Thymus (tissue), 11 donors: ENCODE measurements at regions not wholly inside any gene's neighbourhood (a gene's known extent, or its start where the extent isn't known, plus 50 kb on each side); places are given as distances from the start of the nearest gene placed in this dataset.

Experiments used
- DNase-seq, 9 donors: peaks; one replicate each; pipeline ENCODE4 v3.0.0-alpha.2; 2013; ENCODE audit warnings: low spot score in 9 of 9, low read depth in 6 of 9, missing footprints in 1 of 9
- H3K27ac ChIP-seq, 2 donors: one replicate each; pipeline ENCODE4 v1.5.1; 2013; ENCODE audit warnings: control low read depth in 1 of 2, low read depth in 1 of 2, low read length in 1 of 2, mild to moderate bottlenecking in 1 of 2, moderate library complexity in 1 of 2
- H3K27me3 ChIP-seq, 2 donors: one replicate each; pipeline ENCODE4 v1.5.1; 2013; ENCODE audit warnings: low read length in 1 of 2; ENCODE audit not compliant: control insufficient read depth in 2 of 2, insufficient read depth in 1 of 2
- H3K36me3 ChIP-seq, 2 donors: one replicate each; pipeline ENCODE4 v1.5.1; 2013; ENCODE audit warnings: low read length in 1 of 2, mild to moderate bottlenecking in 1 of 2, moderate library complexity in 1 of 2; ENCODE audit not compliant: control insufficient read depth in 2 of 2, insufficient read depth in 2 of 2
- H3K4me1 ChIP-seq, 2 donors: one replicate each; pipeline ENCODE4 v1.5.1; 2013; ENCODE audit warnings: low read length in 2 of 2; ENCODE audit not compliant: control insufficient read depth in 2 of 2, insufficient read depth in 2 of 2
- H3K4me3 ChIP-seq, 2 donors: one replicate each; pipeline ENCODE4 v1.5.1; 2013; ENCODE audit warnings: low read length in 2 of 2, control low read depth in 1 of 2, mild to moderate bottlenecking in 1 of 2
- H3K9me3 ChIP-seq, 2 donors: one replicate each; pipeline ENCODE4 v1.5.1; 2013; ENCODE audit warnings: low read length in 1 of 2, mild to moderate bottlenecking in 1 of 2; ENCODE audit not compliant: control insufficient read depth in 2 of 2, insufficient read depth in 1 of 2
- WGBS: extraction: QIAGEN DNeasy Blood & Tissue Kit; methylation state at CpG from one replicate; pipeline ENCODE4 v1.1.7; 2013; 5-methylcytosine and 5-hydroxymethylcytosine counted together
- donor health status: healthy.

GRCh38 chr9:88923092-88923491, 68.2 kb upstream of the S1PR3 start:
- H3K9me3 ChIP-seq, result peaks cover 4 to 22% of the 10 kb centered on the region in 2 donors
- no peak overlapping the region for H3K4me3 ChIP-seq
- H3K36me3 ChIP-seq, result no peaks in the 10 kb centered on the region
- H3K27me3 ChIP-seq, result no peaks in the 10 kb centered on the region
- peak in 7 of 9 donors; percentile 28 to 78 (median 51) for DNase-seq
- peaks cover 49 to 63% of the 10 kb centered on the region in 2 donors for H3K4me1 ChIP-seq
- 22% methylated on average over 2 of the region's 2 CpGs for WGBS
- H3K27ac ChIP-seq, result peak overlapping the region; percentile 77 to 92

- peak in 2 of 9 donors; percentile 19 to 22 for DNase-seq
- Histone ChIP-seq H3K36me3 (no peaks in the 10 kb centered on the region), H3K4me1 (peaks cover 49 to 63% of the 10 kb centered on the region in 2 donors), H3K4me3 (no peak overlapping the region), H3K27me3 (no peaks in the 10 kb centered on the region), H3K9me3 (peaks cover 1 to 15% of the 10 kb centered on the region in 2 donors), H3K27ac (peak overlapping the region; percentile 77 to 92)
- 54% methylated on average over 14 of the region's 14 CpGs for WGBS
Measured at GRCh38 chr9:88923653-88924288, 67.5 kb upstream of the S1PR3 start.

GRCh38 chr9:88925481-88925880, 65.8 kb upstream of the S1PR3 start:
- Histone ChIP-seq H3K4me1 (peaks cover 48 to 60% of the 10 kb centered on the region in 2 donors), H3K27me3 (no peaks in the 10 kb centered on the region), H3K4me3 (no peak overlapping the region), H3K9me3 (peaks cover 0 to 7% of the 10 kb centered on the region in 2 donors), H3K27ac (no peak overlapping the region), H3K36me3 (no peaks in the 10 kb centered on the region)
- DNase-seq, result no peak
- 73% methylated on average over 5 of the region's 5 CpGs for WGBS

GRCh38 chr9:88926781-88927505, 64.3 kb upstream of the S1PR3 start:
- Histone ChIP-seq H3K4me3 (no peak overlapping the region), H3K27ac (no peak overlapping the region), H3K4me1 (peaks cover 33 to 45% of the 10 kb centered on the region in 2 donors), H3K9me3 (peaks cover 0 to 10% of the 10 kb centered on the region in 2 donors), H3K27me3 (no peaks in the 10 kb centered on the region), H3K36me3 (no peaks in the 10 kb centered on the region)
- no peak for DNase-seq
- WGBS, result 95% methylated on average over 5 of the region's 5 CpGs

- H3K27me3 ChIP-seq, result no peaks in the 10 kb centered on the region
- H3K4me1 ChIP-seq, result peaks cover 33 to 41% of the 10 kb centered on the region in 2 donors
- H3K9me3 ChIP-seq, result peaks cover 0 to 10% of the 10 kb centered on the region in 2 donors
- no peaks in the 10 kb centered on the region for H3K36me3 ChIP-seq
- no peak for DNase-seq
- no peak overlapping the region for H3K4me3 ChIP-seq
- H3K27ac ChIP-seq, result no peak overlapping the region
- 47% methylated on average over 3 of the region's 3 CpGs for WGBS
Measured at GRCh38 chr9:88927510-88927909, 63.8 kb upstream of the S1PR3 start.

- Histone ChIP-seq H3K27ac (no peak overlapping the region), H3K4me1 (peaks cover 6 to 13% of the 10 kb centered on the region in 2 donors), H3K27me3 (no peaks in the 10 kb centered on the region), H3K4me3 (no peak overlapping the region), H3K9me3 (peaks cover 0 to 7% of the 10 kb centered on the region in 2 donors), H3K36me3 (no peaks in the 10 kb centered on the region)
- 96% methylated on average over 3 of the region's 3 CpGs for WGBS
- no peak for DNase-seq
Measured at GRCh38 chr9:88930716-88931115, 60.6 kb upstream of the S1PR3 start.

GRCh38 chr9:88932766-88933165, 58.5 kb upstream of the S1PR3 start:
- peaks cover 0 to 5% of the 10 kb centered on the region in 2 donors for H3K9me3 ChIP-seq
- DNase-seq, result no peak
- H3K4me1 ChIP-seq, result no peaks in the 10 kb centered on the region
- no peaks in the 10 kb centered on the region for H3K36me3 ChIP-seq
- H3K4me3 ChIP-seq, result no peak overlapping the region
- no peak overlapping the region for H3K27ac ChIP-seq
- 93% methylated on average over 13 of the region's 13 CpGs for WGBS
- H3K27me3 ChIP-seq, result no peaks in the 10 kb centered on the region

- Histone ChIP-seq H3K27me3 (no peaks in the 10 kb centered on the region), H3K36me3 (no peaks in the 10 kb centered on the region), H3K4me3 (no peak overlapping the region), H3K27ac (no peak overlapping the region), H3K4me1 (no peaks in the 10 kb centered on the region), H3K9me3 (peaks cover 0 to 5% of the 10 kb centered on the region in 2 donors)
- DNase-seq, result no peak
- WGBS, result 57% methylated on average over 11 of the region's 11 CpGs
Measured at GRCh38 chr9:88933607-88934379, 57.5 kb upstream of the S1PR3 start.
